A549 (cell line): ENCODE measurements at regions not wholly inside any gene's neighbourhood (a gene's known extent, or its start where the extent isn't known, plus 50 kb on each side); places are given as distances from the start of the nearest gene placed in this dataset.

Experiments
- ESRRA ChIP-seq: fragments of 150-350 bp; IDR thresholded peaks from 2 replicates; pipeline ENCODE4 v1.6.1; 2014; ENCODE audit warnings: mild to moderate bottlenecking, low read length, borderline replicate concordance
- MAFK ChIP-seq: fragments of 450-650 bp; IDR thresholded peaks from 2 replicates; pipeline ENCODE4 v1.6.1; 2014; ENCODE audit not compliant: partially characterized antibody
- PHF8 ChIP-seq: fragments of 200-600 bp; sonication (generic); IDR thresholded peaks from 2 replicates; pipeline ENCODE4 v1.6.1; 2016; ENCODE audit warnings: low read depth, mild to moderate bottlenecking, antibody characterized with exemption, moderate library complexity, borderline replicate concordance
- POLR2A ChIP-seq: IDR thresholded peaks from 2 replicates; pipeline ENCODE4 v1.6.1; 2012; ENCODE audit warnings: mild to moderate bottlenecking, low read length
- RARB ChIP-seq: fragments of 250-450 bp; sonication (Bioruptor Pico); IDR thresholded peaks from 2 replicates; pipeline ENCODE4 v1.8.0; 2021; ENCODE audit warnings: mild to moderate bottlenecking, moderate library complexity
- TF ChIP-seq, protein P1 (sequence below): fragments of >200 bp; sonication (Bioruptor Twin); formaldehyde crosslinking; IDR thresholded peaks from 3 replicates; pipeline ENCODE4 v1.5.1; 2016
- TF ChIP-seq, protein P2 (sequence below): IDR thresholded peaks from 2 replicates; pipeline ENCODE4 v1.6.1; 2012

DNA sequence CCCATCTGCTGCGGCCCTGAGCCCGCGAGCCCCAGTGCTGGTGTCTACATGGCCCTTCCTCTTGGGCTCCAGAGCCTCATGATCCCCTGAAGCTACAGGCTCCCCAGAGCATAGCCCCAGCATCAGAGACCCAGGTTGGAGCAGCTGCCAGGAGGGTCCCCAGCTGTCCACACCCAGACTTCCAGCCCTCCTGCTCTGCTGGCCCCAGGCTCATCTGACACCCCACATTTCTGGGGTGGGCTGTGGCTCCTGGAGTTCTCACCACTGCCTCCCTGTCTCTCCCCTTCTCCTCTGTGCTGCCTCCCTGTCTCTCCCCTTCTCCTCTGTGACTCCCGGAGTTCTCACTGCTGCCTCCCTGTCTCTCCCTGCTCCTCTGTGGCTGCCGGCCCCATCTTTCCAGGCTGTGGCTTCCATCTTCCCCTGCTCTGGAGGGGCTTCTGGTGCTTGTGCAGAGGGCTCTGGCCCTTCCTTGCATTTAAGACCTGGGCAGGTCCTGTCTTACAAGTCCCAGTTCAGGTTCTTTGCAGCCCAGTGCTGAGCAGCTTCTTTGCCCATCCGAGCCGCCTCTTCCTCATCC lies 108.1 kb downstream of the ERMARD start:
- TF ChIP-seq PHF8 (no peak), RARB (CRISPR knock-in tag) (no peak), MAFK (no peak), POLR2A (no peak), ESRRA (no peak)
- TF ChIP-seq, protein P1, sequence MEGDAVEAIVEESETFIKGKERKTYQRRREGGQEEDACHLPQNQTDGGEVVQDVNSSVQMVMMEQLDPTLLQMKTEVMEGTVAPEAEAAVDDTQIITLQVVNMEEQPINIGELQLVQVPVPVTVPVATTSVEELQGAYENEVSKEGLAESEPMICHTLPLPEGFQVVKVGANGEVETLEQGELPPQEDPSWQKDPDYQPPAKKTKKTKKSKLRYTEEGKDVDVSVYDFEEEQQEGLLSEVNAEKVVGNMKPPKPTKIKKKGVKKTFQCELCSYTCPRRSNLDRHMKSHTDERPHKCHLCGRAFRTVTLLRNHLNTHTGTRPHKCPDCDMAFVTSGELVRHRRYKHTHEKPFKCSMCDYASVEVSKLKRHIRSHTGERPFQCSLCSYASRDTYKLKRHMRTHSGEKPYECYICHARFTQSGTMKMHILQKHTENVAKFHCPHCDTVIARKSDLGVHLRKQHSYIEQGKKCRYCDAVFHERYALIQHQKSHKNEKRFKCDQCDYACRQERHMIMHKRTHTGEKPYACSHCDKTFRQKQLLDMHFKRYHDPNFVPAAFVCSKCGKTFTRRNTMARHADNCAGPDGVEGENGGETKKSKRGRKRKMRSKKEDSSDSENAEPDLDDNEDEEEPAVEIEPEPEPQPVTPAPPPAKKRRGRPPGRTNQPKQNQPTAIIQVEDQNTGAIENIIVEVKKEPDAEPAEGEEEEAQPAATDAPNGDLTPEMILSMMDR = no peak
- TF ChIP-seq, protein P2, sequence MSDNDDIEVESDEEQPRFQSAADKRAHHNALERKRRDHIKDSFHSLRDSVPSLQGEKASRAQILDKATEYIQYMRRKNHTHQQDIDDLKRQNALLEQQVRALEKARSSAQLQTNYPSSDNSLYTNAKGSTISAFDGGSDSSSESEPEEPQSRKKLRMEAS = no peak
